Stimulated activated naive CD8-positive, alpha-beta T cell treated with anti-CD3 and anti-CD28 coated beads, Interleukin-15, Interleukin-2, amounts not matched to agents 100 ng/mL and 50 ng/mL, for 24 hours (primary cell): ENCODE measurements at regions not wholly inside any gene's neighbourhood (a gene's known extent, or its start where the extent isn't known, plus 50 kb on each side); places are given as distances from the start of the nearest gene placed in this dataset.

Experiments
- H3K27ac Mint-ChIP-seq: one replicate; pipeline ENCODE4 v1.8.0; 2021; ENCODE audit warnings: mild to moderate bottlenecking, mixed read lengths
- H3K27me3 Mint-ChIP-seq: one replicate; pipeline ENCODE4 v1.8.0; 2021; ENCODE audit warnings: mixed read lengths
- H3K36me3 Mint-ChIP-seq: one replicate; pipeline ENCODE4 v1.8.0; 2021; ENCODE audit warnings: low read depth, mixed read lengths
- H3K4me1 Mint-ChIP-seq: one replicate; pipeline ENCODE4 v1.8.0; 2021; ENCODE audit warnings: low read depth, mixed read lengths
- H3K4me3 Mint-ChIP-seq: one replicate; pipeline ENCODE4 v1.8.0; 2021; ENCODE audit warnings: mild to moderate bottlenecking, mixed read lengths
- H3K9me3 Mint-ChIP-seq: one replicate; pipeline ENCODE4 v1.8.0; 2021; ENCODE audit warnings: mixed read lengths

DNA sequence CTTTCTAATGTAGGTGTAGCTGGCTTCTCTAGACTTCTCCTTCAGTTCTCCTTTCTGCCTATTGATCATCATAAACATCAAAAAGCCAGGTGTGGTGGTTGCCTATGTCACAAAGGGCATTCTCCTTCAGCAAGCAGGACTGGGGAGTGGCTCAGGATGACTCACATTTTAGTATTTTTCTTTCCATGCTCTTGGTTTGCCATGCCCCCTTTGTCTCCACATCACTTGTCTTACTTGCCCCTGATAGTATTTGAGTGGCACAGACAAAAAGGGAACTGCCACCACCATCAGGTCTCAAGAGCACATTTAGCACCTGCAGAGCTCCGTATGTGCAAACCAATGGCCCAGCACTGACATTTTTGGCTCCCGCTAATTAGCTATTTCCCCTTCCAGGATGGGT lies 698.8 kb downstream of the DHX35 start:
- H3K27ac Mint-ChIP-seq, result no peak overlapping the region
- H3K9me3 Mint-ChIP-seq, result no peaks in the 10 kb centered on the region
- no peaks in the 10 kb centered on the region for H3K36me3 Mint-ChIP-seq
- no peaks in the 10 kb centered on the region for H3K4me1 Mint-ChIP-seq
- no peak overlapping the region for H3K4me3 Mint-ChIP-seq
- H3K27me3 Mint-ChIP-seq, result peaks cover 3% of the 10 kb centered on the region

- no peaks in the 10 kb centered on the region for H3K27me3 Mint-ChIP-seq
- no peaks in the 10 kb centered on the region for H3K4me1 Mint-ChIP-seq
- no peaks in the 10 kb centered on the region for H3K9me3 Mint-ChIP-seq
- H3K36me3 Mint-ChIP-seq, result no peaks in the 10 kb centered on the region
- H3K4me3 Mint-ChIP-seq, result no peak overlapping the region
- H3K27ac Mint-ChIP-seq, result no peak overlapping the region
These were observed 698.1 kb downstream of the DHX35 start for GRCh38 chr20:39660226-39660625.

- Mint-ChIP-seq H3K27me3 (no peaks in the 10 kb centered on the region), H3K27ac (no peak overlapping the region), H3K36me3 (no peaks in the 10 kb centered on the region), H3K4me1 (no peaks in the 10 kb centered on the region), H3K4me3 (no peak overlapping the region), H3K9me3 (no peaks in the 10 kb centered on the region)
These were observed 696.7 kb downstream of the DHX35 start for GRCh38 chr20:39658662-39659409.

DNA sequence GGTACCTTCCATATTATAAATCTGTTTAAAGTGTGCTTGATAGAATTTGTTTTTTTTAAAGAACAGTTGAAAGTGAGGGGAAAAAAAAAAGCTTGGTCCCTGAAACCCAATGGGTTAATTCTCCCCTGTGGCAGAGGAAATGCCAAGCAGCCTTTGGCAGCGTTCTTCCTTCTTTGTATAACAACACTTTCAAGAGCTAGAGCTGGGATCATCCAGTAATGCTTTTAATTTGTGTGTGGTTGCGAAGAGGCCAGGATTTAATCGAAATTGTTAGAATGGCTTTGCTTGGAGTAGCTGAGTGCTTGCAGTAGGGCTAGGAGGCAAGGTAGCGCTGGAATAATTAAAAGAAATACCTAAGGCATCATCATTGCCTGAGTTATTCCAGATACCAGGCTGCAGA lies 692.0 kb downstream of the DHX35 start:
- Mint-ChIP-seq H3K4me1 (no peaks in the 10 kb centered on the region), H3K4me3 (no peak overlapping the region), H3K27ac (no peak overlapping the region), H3K27me3 (no peaks in the 10 kb centered on the region), H3K36me3 (no peaks in the 10 kb centered on the region), H3K9me3 (peaks cover 3% of the 10 kb centered on the region)

- Mint-ChIP-seq H3K36me3 (no peaks in the 10 kb centered on the region), H3K9me3 (peaks cover 3% of the 10 kb centered on the region), H3K27ac (no peak overlapping the region), H3K27me3 (no peaks in the 10 kb centered on the region), H3K4me1 (no peaks in the 10 kb centered on the region), H3K4me3 (no peak overlapping the region)
These were observed 689.6 kb downstream of the DHX35 start for GRCh38 chr20:39651645-39652325.

DNA sequence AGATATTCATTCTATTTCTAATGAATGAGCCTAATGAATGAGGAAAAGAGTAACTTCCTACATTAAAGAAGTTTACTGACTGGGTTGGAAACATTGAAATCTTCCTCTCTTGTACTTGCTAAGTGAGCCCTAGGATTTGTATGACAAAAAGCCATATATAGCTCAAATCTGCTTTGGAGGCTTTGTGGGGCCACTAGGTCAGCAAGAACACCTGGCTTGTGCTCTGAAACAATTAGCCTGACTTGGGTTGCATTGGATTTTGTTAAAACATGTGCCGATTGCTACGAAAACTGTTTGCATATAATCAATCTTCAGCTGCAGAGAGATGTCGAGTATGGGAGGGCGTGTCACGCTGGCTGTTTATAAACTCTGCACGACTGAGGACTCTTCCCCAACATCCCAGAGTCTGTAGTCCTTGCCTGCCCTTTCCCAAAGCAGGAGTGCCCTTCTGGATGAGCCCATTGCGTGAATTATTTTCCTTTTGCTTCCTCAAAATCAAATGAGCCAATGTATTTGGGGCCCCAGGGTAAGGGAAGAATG lies 684.8 kb downstream of the DHX35 start:
- Mint-ChIP-seq H3K27me3 (peaks cover 6% of the 10 kb centered on the region), H3K4me1 (no peaks in the 10 kb centered on the region), H3K4me3 (no peak overlapping the region)

GRCh38 chr20:39645131-39645530 lies 683.0 kb downstream of the DHX35 start:
- H3K36me3 Mint-ChIP-seq, result no peaks in the 10 kb centered on the region
- H3K4me1 Mint-ChIP-seq, result no peaks in the 10 kb centered on the region
- no peak overlapping the region for H3K4me3 Mint-ChIP-seq
- peaks cover 6% of the 10 kb centered on the region for H3K27me3 Mint-ChIP-seq
- no peak overlapping the region for H3K27ac Mint-ChIP-seq
- H3K9me3 Mint-ChIP-seq, result no peaks in the 10 kb centered on the region

More for the DNA sequence above, 684.8 kb downstream of the DHX35 start:
- H3K27ac Mint-ChIP-seq, result no peak overlapping the region
- no peaks in the 10 kb centered on the region for H3K36me3 Mint-ChIP-seq
- H3K9me3 Mint-ChIP-seq, result peaks cover 3% of the 10 kb centered on the region

DNA sequence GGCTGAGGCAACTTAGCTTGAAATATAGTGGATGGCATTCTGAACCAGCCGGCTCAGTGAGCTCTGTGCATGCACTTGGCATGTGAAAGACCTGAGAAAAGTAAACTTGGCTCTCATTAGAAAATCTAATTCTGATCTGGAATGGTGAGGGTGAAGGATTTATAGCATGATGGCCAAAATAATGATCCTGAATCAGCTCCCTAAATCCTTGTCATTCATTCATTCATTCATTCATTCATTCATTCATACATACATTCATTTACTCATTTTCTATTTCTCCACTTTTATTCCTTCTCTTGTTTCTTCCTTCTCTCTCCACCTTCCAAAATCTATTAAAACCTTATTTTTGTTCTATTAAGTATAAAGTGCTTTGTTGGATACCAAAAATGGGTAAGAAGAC lies 681.1 kb downstream of the DHX35 start:
- Mint-ChIP-seq H3K27ac (no peak overlapping the region), H3K27me3 (peaks cover 6% of the 10 kb centered on the region), H3K4me1 (no peaks in the 10 kb centered on the region), H3K36me3 (no peaks in the 10 kb centered on the region), H3K9me3 (no peaks in the 10 kb centered on the region), H3K4me3 (no peak overlapping the region)

- Mint-ChIP-seq H3K27me3 (peaks cover 6% of the 10 kb centered on the region), H3K36me3 (no peaks in the 10 kb centered on the region), H3K9me3 (no peaks in the 10 kb centered on the region), H3K4me1 (no peaks in the 10 kb centered on the region), H3K27ac (no peak overlapping the region), H3K4me3 (no peak overlapping the region)
These were observed 679.3 kb downstream of the DHX35 start for GRCh38 chr20:39641423-39641822.

DNA sequence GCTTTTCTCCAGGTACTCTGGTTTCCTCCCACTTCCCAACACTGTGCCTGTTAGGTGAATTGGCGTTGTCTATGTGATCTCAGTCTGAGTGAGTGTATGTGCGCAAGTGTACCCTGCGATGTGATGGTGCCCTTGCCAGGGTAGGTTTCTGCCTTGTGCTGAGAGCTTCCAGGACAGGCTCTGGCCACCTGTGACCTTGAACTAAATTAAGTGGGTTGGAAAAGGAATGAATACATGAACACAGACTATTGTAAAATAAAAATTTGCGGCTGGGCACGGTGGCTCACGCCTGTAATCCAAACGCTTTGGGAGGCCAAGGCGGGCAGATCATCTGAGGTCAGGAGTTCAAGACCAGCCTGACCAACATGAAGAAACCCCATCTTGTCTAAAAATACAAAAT lies 678.0 kb downstream of the DHX35 start:
- H3K4me1 Mint-ChIP-seq, result no peaks in the 10 kb centered on the region
- H3K36me3 Mint-ChIP-seq, result no peaks in the 10 kb centered on the region
- H3K9me3 Mint-ChIP-seq, result no peaks in the 10 kb centered on the region
- H3K27ac Mint-ChIP-seq, result no peak overlapping the region
- H3K4me3 Mint-ChIP-seq, result no peak overlapping the region
- no peaks in the 10 kb centered on the region for H3K27me3 Mint-ChIP-seq

DNA sequence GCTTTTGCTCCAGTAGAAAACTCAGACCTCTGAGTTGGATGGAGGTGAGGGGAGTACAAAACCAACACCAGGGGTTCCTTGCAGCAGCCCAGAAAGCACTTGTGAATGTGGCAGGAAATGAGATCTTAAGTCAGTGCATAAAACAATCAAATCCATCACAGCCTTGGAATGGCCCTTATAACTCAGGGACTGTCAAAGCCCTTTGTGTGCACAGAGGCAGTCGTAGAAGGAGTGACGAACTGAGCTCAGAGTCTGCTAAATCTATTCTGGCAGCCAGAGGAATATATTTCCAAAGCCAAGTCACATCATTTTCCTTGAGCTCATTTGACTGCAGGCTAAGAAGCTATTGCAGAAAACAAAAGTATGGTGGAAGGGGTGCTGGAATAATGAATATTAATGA lies 676.6 kb downstream of the DHX35 start:
- Mint-ChIP-seq H3K27me3 (no peaks in the 10 kb centered on the region), H3K27ac (no peak overlapping the region), H3K9me3 (no peaks in the 10 kb centered on the region), H3K4me3 (no peak overlapping the region), H3K4me1 (no peaks in the 10 kb centered on the region), H3K36me3 (no peaks in the 10 kb centered on the region)

- H3K9me3 Mint-ChIP-seq, result no peaks in the 10 kb centered on the region
- no peak overlapping the region for H3K4me3 Mint-ChIP-seq
- H3K4me1 Mint-ChIP-seq, result no peaks in the 10 kb centered on the region
- H3K27me3 Mint-ChIP-seq, result no peaks in the 10 kb centered on the region
- H3K27ac Mint-ChIP-seq, result no peak overlapping the region
- H3K36me3 Mint-ChIP-seq, result no peaks in the 10 kb centered on the region
These were observed 671.5 kb downstream of the DHX35 start for GRCh38 chr20:39633689-39634088.

DNA sequence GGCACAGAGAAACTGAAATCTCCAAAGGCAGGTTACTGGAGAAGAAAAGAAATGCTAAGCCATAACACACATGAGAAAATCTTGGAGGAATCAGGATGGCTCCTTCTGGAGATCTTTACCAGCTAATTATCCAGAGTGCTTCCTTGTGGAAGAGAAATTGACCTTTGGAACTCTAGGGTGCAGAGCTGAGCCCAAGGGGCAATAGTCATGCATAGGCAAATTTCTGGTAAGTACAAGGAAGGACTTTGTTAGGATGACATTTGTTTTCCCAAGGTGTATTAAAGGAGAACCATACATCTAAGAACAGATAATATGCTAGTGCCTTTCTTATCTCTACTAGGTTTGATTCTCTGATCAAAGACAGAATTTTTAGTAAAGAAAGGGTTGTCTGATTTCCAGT lies 670.6 kb downstream of the DHX35 start:
- Mint-ChIP-seq H3K9me3 (no peaks in the 10 kb centered on the region), H3K36me3 (no peaks in the 10 kb centered on the region), H3K4me3 (no peak overlapping the region), H3K4me1 (no peaks in the 10 kb centered on the region), H3K27me3 (no peaks in the 10 kb centered on the region), H3K27ac (no peak overlapping the region)

DNA sequence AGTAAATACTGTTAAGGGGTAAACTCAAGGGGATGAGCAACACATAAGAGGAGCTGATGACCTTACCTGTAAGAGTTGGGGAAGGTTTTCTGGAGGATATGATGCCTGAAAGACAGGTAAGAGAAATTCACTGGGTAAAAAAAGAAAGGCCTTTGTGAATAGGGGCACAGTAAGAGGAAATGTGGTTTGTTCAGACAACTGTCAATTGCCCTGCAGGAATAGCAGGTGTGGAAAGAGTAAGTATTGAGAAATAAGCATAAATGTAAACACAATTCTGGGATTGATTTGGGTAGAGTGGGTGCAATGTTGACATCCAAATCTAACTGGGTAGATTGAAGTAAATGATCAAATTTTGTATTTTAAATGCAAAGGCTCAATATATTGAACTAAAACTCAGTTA lies 670.0 kb downstream of the DHX35 start:
- Mint-ChIP-seq H3K36me3 (no peaks in the 10 kb centered on the region), H3K27ac (no peak overlapping the region), H3K4me1 (no peaks in the 10 kb centered on the region), H3K9me3 (no peaks in the 10 kb centered on the region), H3K4me3 (no peak overlapping the region), H3K27me3 (no peaks in the 10 kb centered on the region)

DNA sequence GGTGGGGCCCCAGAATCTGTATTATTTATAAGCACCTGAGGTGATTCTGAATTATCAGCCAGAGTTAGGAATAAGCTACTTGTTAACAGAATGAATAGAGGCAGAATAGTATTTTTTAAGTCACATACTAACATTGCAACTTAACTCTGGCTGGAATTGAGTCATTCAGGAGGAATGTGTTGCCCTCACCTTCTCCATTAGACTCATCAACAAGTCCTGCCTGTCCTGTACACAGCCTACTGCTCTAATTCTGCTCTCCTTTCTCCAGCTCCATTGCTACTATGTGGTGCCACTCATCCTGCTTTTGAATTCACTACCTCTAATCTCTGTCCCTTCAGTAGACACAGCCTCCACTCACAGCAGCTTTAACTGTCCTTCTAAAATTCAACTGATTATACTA lies 669.4 kb downstream of the DHX35 start:
- Mint-ChIP-seq H3K36me3 (no peaks in the 10 kb centered on the region), H3K9me3 (no peaks in the 10 kb centered on the region), H3K4me3 (no peak overlapping the region), H3K27me3 (no peaks in the 10 kb centered on the region), H3K4me1 (no peaks in the 10 kb centered on the region), H3K27ac (no peak overlapping the region)
